IMR-90 (cell line): ENCODE measurements at regions not wholly inside any gene's neighbourhood (a gene's known extent, or its start where the extent isn't known, plus 50 kb on each side); places are given as distances from the start of the nearest gene placed in this dataset.

Experiments used
- ATAC-seq: fragments of 200-7000 bp; cut with Tn5 transposase; 2 replicates; pipeline ENCODE4 v1.9.1; 2020; ENCODE audit warnings: low read depth, mild to moderate bottlenecking, moderate library complexity
- BruUV-seq: library from RNA; stranded (reverse); fragments of 400-500 nt; replicated peaks from 2 replicates; lab custom pipeline; 2021; lab: Mats Ljungman, UMichigan
- CTCF ChIA-PET: fragments of 300-600 bp; formaldehyde crosslinking; extraction: SDS; loops from one replicate; lab custom pipeline; 2021; ENCODE audit warnings: antibody characterized with exemption; lab: Yijun Ruan, JAX
- POLR2A ChIA-PET: fragments of 300-600 bp; sonication (Branson Sonifier 250); formaldehyde crosslinking; loops from one replicate; lab custom pipeline; 2022; ENCODE audit warnings: antibody characterized with exemption; ENCODE audit not compliant: unreplicated experiment; lab: Charles Lee
- DNase-seq: peaks from one replicate; pipeline ENCODE4 v3.0.0; 2013
- H2AFZ ChIP-seq: replicated peaks from 2 replicates; pipeline ENCODE3; 2013; ENCODE audit warnings: low read length, mild to moderate bottlenecking; ENCODE audit not compliant: poor library complexity
- H2AK5ac ChIP-seq: 2 replicates; pipeline ENCODE4 v1.6.1; 2013; ENCODE audit warnings: low read depth, low read length, inconsistent platforms
- H2AK9ac ChIP-seq: replicated peaks from 2 replicates; pipeline ENCODE3; 2013; ENCODE audit warnings: mild to moderate bottlenecking, low read depth, low read length, moderate library complexity; ENCODE audit not compliant: poor library complexity
- H2BK120ac ChIP-seq: 2 replicates; pipeline ENCODE4 v1.6.1; 2013; ENCODE audit warnings: low read depth, low read length, inconsistent platforms
- H2BK15ac ChIP-seq: 3 replicates; pipeline ENCODE4 v1.6.1; 2013; ENCODE audit warnings: low read depth, low read length, inconsistent platforms
- H2BK20ac ChIP-seq: 2 replicates; pipeline ENCODE4 v1.6.1; 2013; ENCODE audit warnings: low read depth, mild to moderate bottlenecking, inconsistent platforms, low read length, moderate library complexity
- H2BK5ac ChIP-seq: 2 replicates; pipeline ENCODE4 v1.6.1; 2013; ENCODE audit warnings: mild to moderate bottlenecking, low read depth, low read length, inconsistent platforms; ENCODE audit not compliant: poor library complexity, severe bottlenecking
- H3K14ac ChIP-seq: replicated peaks from 2 replicates; pipeline ENCODE4 v1.6.1; 2013; ENCODE audit warnings: low read depth, low read length, inconsistent platforms
- H3K18ac ChIP-seq: 2 replicates; pipeline ENCODE4 v1.6.1; 2013; ENCODE audit warnings: low read depth, low read length, control low read depth
- H3K23ac ChIP-seq: 2 replicates; pipeline ENCODE4 v1.6.1; 2013; ENCODE audit warnings: low read depth, low read length, inconsistent platforms
- H3K27ac ChIP-seq: 2 replicates; pipeline ENCODE4 v1.5.1; 2013; ENCODE audit warnings: mild to moderate bottlenecking, control low read depth, low read length; ENCODE audit not compliant: insufficient read depth
- H3K27me3 ChIP-seq: 2 replicates; pipeline ENCODE4 v1.6.1; 2013; ENCODE audit warnings: low read length; ENCODE audit not compliant: control insufficient read depth, insufficient read depth
- H3K36me3 ChIP-seq: 2 replicates; pipeline ENCODE4 v1.6.1; 2013; ENCODE audit warnings: low read length, mixed read lengths; ENCODE audit not compliant: control insufficient read depth, insufficient read depth
- H3K4ac ChIP-seq: 2 replicates; pipeline ENCODE4 v1.6.1; 2013; ENCODE audit warnings: low read depth, low read length, inconsistent platforms
- H3K4me1 ChIP-seq: 2 replicates; pipeline ENCODE4 v1.6.1; 2013; ENCODE audit warnings: low read length, mixed read lengths; ENCODE audit not compliant: control insufficient read depth, insufficient read depth
- H3K4me2 ChIP-seq: 2 replicates; pipeline ENCODE4 v1.6.1; 2013; ENCODE audit warnings: low read depth, mild to moderate bottlenecking, control low read depth, low read length, moderate library complexity
- H3K4me3 ChIP-seq: 2 replicates; pipeline ENCODE4 v1.5.1; 2013; ENCODE audit warnings: low read depth, mild to moderate bottlenecking, control low read depth, low read length, moderate library complexity; ENCODE audit not compliant: insufficient read depth
- H3K56ac ChIP-seq: 2 replicates; pipeline ENCODE4 v1.6.1; 2013; ENCODE audit warnings: low read length, inconsistent platforms; ENCODE audit not compliant: insufficient read depth; ENCODE audit errors: extremely low read depth
- H3K79me1 ChIP-seq, 2 experiments: 2 replicates each; pipeline ENCODE4 v1.6.1; 2013; ENCODE audit warnings: low read length in 2 of 2, inconsistent platforms in 1 of 2, low read depth in 1 of 2
- H3K9ac ChIP-seq: 2 replicates; pipeline ENCODE4 v1.6.1; 2013; ENCODE audit warnings: low read depth, low read length, control low read depth
- H3K9me1 ChIP-seq: 2 replicates; pipeline ENCODE4 v1.6.1; 2013; ENCODE audit warnings: low read length, inconsistent platforms; ENCODE audit not compliant: insufficient read depth
- H3K9me3 ChIP-seq: 2 replicates; pipeline ENCODE4 v1.6.1; 2013; ENCODE audit warnings: low read length; ENCODE audit not compliant: control insufficient read depth, insufficient read depth
- H4K20me1 ChIP-seq: 2 replicates; pipeline ENCODE4 v1.6.1; 2013; ENCODE audit warnings: low read length, inconsistent platforms; ENCODE audit not compliant: insufficient read depth
- H4K5ac ChIP-seq: 2 replicates; pipeline ENCODE4 v1.6.1; 2013; ENCODE audit warnings: mild to moderate bottlenecking, low read depth, low read length, control low read depth
- H4K8ac ChIP-seq, 2 experiments: 2 replicates each; pipeline ENCODE4 v1.6.1; 2013; ENCODE audit warnings: low read depth in 2 of 2, low read length in 2 of 2, control low read depth in 1 of 2, inconsistent platforms in 1 of 2
- H4K91ac ChIP-seq: 2 replicates; pipeline ENCODE4 v1.6.1; 2013; ENCODE audit warnings: low read depth, low read length, inconsistent platforms; ENCODE audit not compliant: insufficient read depth
- BHLHE40 ChIP-seq: fragments of 150-350 bp; IDR thresholded peaks from 2 replicates; pipeline ENCODE4 v1.6.1; 2016; ENCODE audit warnings: mild to moderate bottlenecking, low read depth, low read length
- CEBPB ChIP-seq: IDR thresholded peaks from 2 replicates; pipeline ENCODE4 v1.6.1; 2012; ENCODE audit warnings: low read depth, low read length, improper control_type of control experiment
- CHD1 ChIP-seq: IDR thresholded peaks from 2 replicates; pipeline ENCODE4 v1.6.1; 2012; ENCODE audit warnings: low read depth, low read length, improper control_type of control experiment
- FOS ChIP-seq: fragments of 150-350 bp; IDR thresholded peaks from 2 replicates; pipeline ENCODE4 v1.6.1; 2016; ENCODE audit warnings: low read depth, low read length
- MAFK ChIP-seq: IDR thresholded peaks from 2 replicates; pipeline ENCODE4 v1.6.1; 2012; ENCODE audit warnings: low read depth, low read length, improper control_type of control experiment
- MAZ ChIP-seq: IDR thresholded peaks from 2 replicates; pipeline ENCODE4 v1.6.1; 2012; ENCODE audit warnings: low read depth, mild to moderate bottlenecking, low read length, improper control_type of control experiment, moderate library complexity, borderline replicate concordance
- MXI1 ChIP-seq: IDR thresholded peaks from 2 replicates; pipeline ENCODE4 v1.6.1; 2012; ENCODE audit warnings: low read depth, mild to moderate bottlenecking, low read length, moderate library complexity, borderline replicate concordance
- NFE2L2 ChIP-seq: fragments of 150-350 bp; IDR thresholded peaks from 2 replicates; pipeline ENCODE4 v1.6.1; 2016; ENCODE audit warnings: low read depth, mild to moderate bottlenecking, low read length
- POLR2A ChIP-seq: IDR thresholded peaks from 2 replicates; pipeline ENCODE4 v1.6.1; 2012; ENCODE audit warnings: mild to moderate bottlenecking, low read depth, low read length
- RAD21 ChIP-seq: IDR thresholded peaks from 2 replicates; pipeline ENCODE4 v1.6.1; 2012; ENCODE audit warnings: low read length, improper control_type of control experiment
- RCOR1 ChIP-seq: IDR thresholded peaks from 2 replicates; pipeline ENCODE4 v1.6.1; 2012; ENCODE audit warnings: mild to moderate bottlenecking, low read length, improper control_type of control experiment; ENCODE audit not compliant: insufficient replicate concordance
- RFX5 ChIP-seq: IDR thresholded peaks from 2 replicates; pipeline ENCODE4 v1.8.0; 2012; ENCODE audit warnings: low read depth, mild to moderate bottlenecking, low read length, moderate library complexity
- SMC3 ChIP-seq: fragments of 150-350 bp; IDR thresholded peaks from 2 replicates; pipeline ENCODE4 v1.6.1; 2016; ENCODE audit warnings: low read depth, mild to moderate bottlenecking, antibody characterized with exemption, low read length, moderate library complexity
- WGBS, 2 experiments: methylation state at CpG; one replicate each; pipeline versions ENCODE4 v1.1.5 to v1.1.7; 2013; ENCODE audit warnings: missing lambda C conversion rate in 2 of 2; ENCODE audit not compliant: insufficient read length in 1 of 2; ENCODE audit errors: extremely low coverage in 2 of 2; 5-methylcytosine and 5-hydroxymethylcytosine counted together
- dilution Hi-C: fragments of 300-500 bp; cut with HindIII; formaldehyde crosslinking; loops from one replicate; pipeline ENCODE4 v1.14.3; 2018; ENCODE audit warnings: low sequenced_read_pairs; ENCODE audit not compliant: unreplicated experiment
- in situ Hi-C: fragments of 300-500 bp; cut with MboI; formaldehyde crosslinking; loops from 3 replicates; pipeline ENCODE4 v1.14.3; 2019; ENCODE audit warnings: low sequenced_read_pairs, inconsistent platforms, mixed read lengths
- intact Hi-C: fragments of 100-400 bp; cut with micrococcal nuclease; formaldehyde crosslinking; loops from 2 replicates; pipeline ENCODE4 v1.10.0; 2022
- TF ChIP-seq, protein P1 (sequence below): fragments of 150-350 bp; IDR thresholded peaks from 2 replicates; pipeline ENCODE4 v1.6.1; 2016; ENCODE audit warnings: low read depth, mild to moderate bottlenecking, low read length, moderate library complexity, borderline replicate concordance
- TF ChIP-seq, protein P2 (sequence below): fragments of 150-350 bp; IDR thresholded peaks from 2 replicates; pipeline ENCODE4 v1.6.1; 2017; ENCODE audit warnings: mild to moderate bottlenecking, antibody characterized with exemption, low read length, low read depth
- TF ChIP-seq, protein P3 (sequence below): conservative IDR thresholded peaks from 2 replicates; pipeline ENCODE4 v1.5.1; 2012; ENCODE audit warnings: mild to moderate bottlenecking, low read depth, low read length, improper control_type of control experiment

DNA sequence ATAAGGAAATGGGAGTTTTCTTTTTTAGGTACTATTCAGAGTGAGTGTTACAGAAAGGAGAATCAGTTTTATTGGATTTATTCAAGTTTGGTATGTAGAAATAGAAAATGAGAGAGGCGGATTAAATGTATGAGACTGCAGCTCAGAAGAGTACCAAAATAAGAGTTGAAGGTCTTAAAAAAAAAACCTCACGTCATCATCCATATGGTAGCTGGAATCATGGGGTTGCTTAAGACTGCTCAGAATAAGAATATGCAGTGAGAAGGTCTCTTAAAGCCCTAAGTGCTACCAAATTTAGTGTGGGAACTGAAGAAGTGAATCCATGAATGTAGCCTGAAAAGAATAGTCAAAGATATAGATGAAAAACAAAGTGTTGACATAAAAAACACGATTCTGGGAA lies 825.5 kb upstream of the SEL1L start:
- no peak overlapping the region for H3K9ac ChIP-seq
- TF ChIP-seq, protein P1, sequence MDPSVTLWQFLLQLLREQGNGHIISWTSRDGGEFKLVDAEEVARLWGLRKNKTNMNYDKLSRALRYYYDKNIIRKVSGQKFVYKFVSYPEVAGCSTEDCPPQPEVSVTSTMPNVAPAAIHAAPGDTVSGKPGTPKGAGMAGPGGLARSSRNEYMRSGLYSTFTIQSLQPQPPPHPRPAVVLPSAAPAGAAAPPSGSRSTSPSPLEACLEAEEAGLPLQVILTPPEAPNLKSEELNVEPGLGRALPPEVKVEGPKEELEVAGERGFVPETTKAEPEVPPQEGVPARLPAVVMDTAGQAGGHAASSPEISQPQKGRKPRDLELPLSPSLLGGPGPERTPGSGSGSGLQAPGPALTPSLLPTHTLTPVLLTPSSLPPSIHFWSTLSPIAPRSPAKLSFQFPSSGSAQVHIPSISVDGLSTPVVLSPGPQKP: no peak
- TF ChIP-seq CEBPB: no peak
- no peak for TF ChIP-seq RFX5
- TF ChIP-seq NFE2L2: no peak
- no peak for TF ChIP-seq MAZ
- no peak for TF ChIP-seq RCOR1
- TF ChIP-seq SMC3: no peak
- no peak for TF ChIP-seq FOS
- TF ChIP-seq CHD1: no peak
- TF ChIP-seq, protein P2, sequence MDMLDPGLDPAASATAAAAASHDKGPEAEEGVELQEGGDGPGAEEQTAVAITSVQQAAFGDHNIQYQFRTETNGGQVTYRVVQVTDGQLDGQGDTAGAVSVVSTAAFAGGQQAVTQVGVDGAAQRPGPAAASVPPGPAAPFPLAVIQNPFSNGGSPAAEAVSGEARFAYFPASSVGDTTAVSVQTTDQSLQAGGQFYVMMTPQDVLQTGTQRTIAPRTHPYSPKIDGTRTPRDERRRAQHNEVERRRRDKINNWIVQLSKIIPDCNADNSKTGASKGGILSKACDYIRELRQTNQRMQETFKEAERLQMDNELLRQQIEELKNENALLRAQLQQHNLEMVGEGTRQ: no peak
- no peak for TF ChIP-seq MAFK
- TF ChIP-seq, protein P3, sequence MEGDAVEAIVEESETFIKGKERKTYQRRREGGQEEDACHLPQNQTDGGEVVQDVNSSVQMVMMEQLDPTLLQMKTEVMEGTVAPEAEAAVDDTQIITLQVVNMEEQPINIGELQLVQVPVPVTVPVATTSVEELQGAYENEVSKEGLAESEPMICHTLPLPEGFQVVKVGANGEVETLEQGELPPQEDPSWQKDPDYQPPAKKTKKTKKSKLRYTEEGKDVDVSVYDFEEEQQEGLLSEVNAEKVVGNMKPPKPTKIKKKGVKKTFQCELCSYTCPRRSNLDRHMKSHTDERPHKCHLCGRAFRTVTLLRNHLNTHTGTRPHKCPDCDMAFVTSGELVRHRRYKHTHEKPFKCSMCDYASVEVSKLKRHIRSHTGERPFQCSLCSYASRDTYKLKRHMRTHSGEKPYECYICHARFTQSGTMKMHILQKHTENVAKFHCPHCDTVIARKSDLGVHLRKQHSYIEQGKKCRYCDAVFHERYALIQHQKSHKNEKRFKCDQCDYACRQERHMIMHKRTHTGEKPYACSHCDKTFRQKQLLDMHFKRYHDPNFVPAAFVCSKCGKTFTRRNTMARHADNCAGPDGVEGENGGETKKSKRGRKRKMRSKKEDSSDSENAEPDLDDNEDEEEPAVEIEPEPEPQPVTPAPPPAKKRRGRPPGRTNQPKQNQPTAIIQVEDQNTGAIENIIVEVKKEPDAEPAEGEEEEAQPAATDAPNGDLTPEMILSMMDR: no peak
- TF ChIP-seq BHLHE40: no peak
- no peak for TF ChIP-seq POLR2A
- no peak for TF ChIP-seq RAD21
- TF ChIP-seq MXI1: no peak
- intact Hi-C loops: no loop called here
- ATAC-seq (no peak), DNase-seq (no peak)
- no CpG with 5 or more reads among the region's 3 CpGs for WGBS, 2 experiments
- H4K5ac ChIP-seq: no peak overlapping the region
- CTCF ChIA-PET: no interaction called here
- H3K36me3 ChIP-seq: no peaks in the 10 kb centered on the region
- H3K9me3 ChIP-seq: peaks cover 2% of the 10 kb centered on the region
- H2BK20ac ChIP-seq: no peak overlapping the region
- H3K27me3 ChIP-seq: no peaks in the 10 kb centered on the region
- H2AK5ac ChIP-seq: no peak overlapping the region
- no peak overlapping the region for H3K23ac ChIP-seq
- POLR2A ChIA-PET: no interaction called here
- H3K4me1 ChIP-seq: no peaks in the 10 kb centered on the region
- no peaks in the 10 kb centered on the region for H3K9me1 ChIP-seq
- H3K27ac ChIP-seq: no peak overlapping the region
- no peaks in the 10 kb centered on the region for H4K20me1 ChIP-seq
- no peak overlapping the region for H4K91ac ChIP-seq
- no peak overlapping the region for H3K4ac ChIP-seq
- in situ Hi-C loops: no loop called here
- H2AK9ac ChIP-seq: no peak overlapping the region
- no peaks in the 10 kb centered on the region for H3K79me1 ChIP-seq
- no peak overlapping the region for H2BK120ac ChIP-seq
- H3K14ac ChIP-seq: no peak overlapping the region
- no peak overlapping the region for H2BK15ac ChIP-seq
- H2BK5ac ChIP-seq: no peak overlapping the region
- H2AFZ ChIP-seq: no peak overlapping the region
- dilution Hi-C loops: no loop called here
- no peak overlapping the region for H3K4me3 ChIP-seq
- H3K56ac ChIP-seq: no peak overlapping the region
- H3K4me2 ChIP-seq: no peak overlapping the region
- H3K18ac ChIP-seq: no peak overlapping the region
- H4K8ac ChIP-seq: no peak overlapping the region
- BruUV-seq: no TSS peak
